ENCODE measurements at regions not wholly inside any gene's neighbourhood (a gene's known extent, or its start where the extent isn't known, plus 50 kb on each side); places are given as distances from the start of the nearest gene placed in this dataset.

GRCh38 chr2:18423636-18424035 lies 136.8 kb downstream of the RDH14 start:
- DNase-seq (ENCODE audit: low spot score): no peak

- DNase-seq (ENCODE audit: low spot score): no peak
Measured at GRCh38 chr2:18422432-18423165, 137.9 kb downstream of the RDH14 start.

DNA sequence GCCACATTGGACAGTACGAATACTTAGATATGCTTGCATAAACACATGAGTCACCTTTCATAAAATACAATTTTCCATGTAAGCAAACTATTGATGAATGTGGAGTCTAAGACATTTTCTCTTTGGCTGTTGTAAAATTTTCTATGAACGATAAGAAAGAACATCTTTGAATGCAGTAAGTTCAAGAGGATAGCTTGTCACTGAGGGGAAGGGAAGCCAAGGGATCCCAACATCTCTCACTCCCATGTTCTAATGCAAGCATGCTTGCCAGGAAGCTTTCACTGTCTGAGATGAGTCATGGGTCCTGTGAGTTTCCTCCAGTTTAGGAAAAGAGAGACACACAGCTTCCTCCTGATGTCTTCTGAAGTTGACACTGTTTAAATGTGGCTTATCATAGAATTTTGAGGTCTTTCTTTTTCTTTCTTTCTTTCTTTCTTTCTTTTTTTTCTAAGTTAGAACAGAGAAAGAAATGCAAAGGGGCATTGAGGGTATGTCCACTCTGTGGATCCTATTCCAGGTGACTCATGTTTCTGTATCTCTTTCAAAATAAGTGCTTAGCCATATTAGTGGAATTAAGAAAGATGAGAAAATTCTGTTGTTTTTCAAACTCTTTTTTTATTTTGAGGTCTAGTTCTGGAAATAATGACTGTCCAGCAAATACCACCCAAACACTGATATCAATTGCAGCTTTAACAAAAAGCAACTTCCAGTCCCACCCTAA lies 146.6 kb downstream of the RDH14 start:
- no peak for DNase-seq (ENCODE audit: low spot score)

- DNase-seq (ENCODE audit: low spot score): no peak
Measured at GRCh38 chr2:18412980-18413675, 147.3 kb downstream of the RDH14 start.

- no peak for DNase-seq (ENCODE audit: low spot score)
Measured at GRCh38 chr2:18411626-18412025, 148.8 kb downstream of the RDH14 start.

- DNase-seq (ENCODE audit: low spot score): no peak
Measured at GRCh38 chr2:18410543-18410942, 149.9 kb downstream of the RDH14 start.

DNA sequence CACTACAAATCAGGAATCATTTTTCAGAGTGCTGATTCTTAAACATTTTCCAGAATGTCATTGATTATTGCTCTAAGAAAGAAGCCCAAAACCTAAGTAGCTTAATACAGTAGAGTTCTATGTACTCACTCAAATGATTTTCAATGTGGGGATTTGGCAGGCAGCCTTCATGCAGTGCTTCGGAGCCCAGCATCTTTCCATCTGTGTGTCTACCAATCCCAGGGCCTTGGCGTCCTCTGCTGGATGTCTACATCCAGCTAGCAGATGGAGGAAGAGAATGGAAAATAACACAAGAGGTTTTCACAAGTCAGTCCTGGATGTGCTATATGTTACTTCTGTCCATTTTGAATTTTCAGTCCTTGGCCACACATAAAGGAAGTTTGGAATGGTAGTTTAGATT lies 151.8 kb downstream of the RDH14 start:
- no peak for DNase-seq (ENCODE audit: low spot score)

- DNase-seq (ENCODE audit: low spot score): no peak
Measured at GRCh38 chr2:18406219-18406618, 154.2 kb downstream of the RDH14 start.

DNA sequence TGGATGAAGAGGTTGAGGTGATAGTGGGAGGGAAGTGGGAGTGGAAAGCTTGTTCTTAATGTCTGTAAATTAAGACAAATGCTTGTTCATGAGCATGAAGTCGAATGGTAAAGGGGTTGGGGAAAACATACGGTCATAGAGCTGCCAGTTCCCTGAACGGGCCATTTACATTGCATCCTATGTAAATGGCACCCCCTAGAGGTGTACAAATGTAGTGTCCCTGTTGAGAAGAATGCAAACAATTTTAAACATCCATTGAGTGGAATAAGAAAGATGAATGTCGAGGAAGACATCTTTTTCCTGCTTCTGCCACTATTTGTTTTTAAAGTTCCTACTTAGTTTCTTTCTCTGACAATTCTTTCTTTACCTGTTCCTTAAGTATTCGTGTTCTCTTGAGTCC lies 155.7 kb downstream of the RDH14 start:
- no peak for DNase-seq (ENCODE audit: low spot score)

DNA sequence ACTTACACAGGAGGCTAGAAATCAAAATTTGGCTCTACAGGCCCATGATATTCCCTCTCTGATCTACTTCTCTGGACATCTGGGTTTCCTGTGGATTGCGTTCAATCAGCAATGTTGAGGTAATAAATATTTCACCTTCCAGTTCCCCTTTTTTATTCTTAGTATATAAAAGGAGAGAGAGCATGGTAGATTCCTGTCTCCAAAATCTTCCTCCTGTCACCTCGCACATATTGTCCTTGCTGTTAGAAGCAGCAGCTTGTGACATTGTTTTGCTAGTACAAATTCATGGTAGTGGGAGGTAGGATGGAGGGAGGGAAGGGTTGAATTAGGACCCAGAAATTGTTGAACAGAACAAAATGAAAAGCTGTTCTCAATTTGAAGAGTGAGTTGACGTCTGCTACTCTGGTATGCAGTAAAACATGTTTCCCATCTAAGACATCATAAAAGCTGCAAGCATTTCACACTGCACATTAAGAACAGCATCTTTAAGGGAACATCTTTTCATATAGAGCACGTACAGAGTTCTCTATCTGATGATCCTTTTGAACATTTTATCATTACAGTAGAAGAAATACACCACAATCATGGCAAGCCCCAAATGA lies 156.4 kb downstream of the RDH14 start:
- DNase-seq (ENCODE audit: low spot score): no peak

GRCh38 chr2:18402831-18403230 lies 157.6 kb downstream of the RDH14 start:
- no peak for DNase-seq (ENCODE audit: low spot score)

GRCh38 chr2:18401471-18401870 lies 159.0 kb downstream of the RDH14 start:
- DNase-seq (ENCODE audit: low spot score): no peak

- DNase-seq (ENCODE audit: low spot score): no peak
Measured at GRCh38 chr2:18399601-18400000, 160.9 kb downstream of the RDH14 start.

GRCh38 chr2:18398833-18399232 lies 161.6 kb downstream of the RDH14 start:
- no peak for DNase-seq (ENCODE audit: low spot score)

- DNase-seq (ENCODE audit: low spot score): no peak
Measured at GRCh38 chr2:18396329-18397010, 164.0 kb downstream of the RDH14 start.

GRCh38 chr2:18395555-18395954 lies 164.9 kb downstream of the RDH14 start:
- DNase-seq (ENCODE audit: low spot score): no peak

DNA sequence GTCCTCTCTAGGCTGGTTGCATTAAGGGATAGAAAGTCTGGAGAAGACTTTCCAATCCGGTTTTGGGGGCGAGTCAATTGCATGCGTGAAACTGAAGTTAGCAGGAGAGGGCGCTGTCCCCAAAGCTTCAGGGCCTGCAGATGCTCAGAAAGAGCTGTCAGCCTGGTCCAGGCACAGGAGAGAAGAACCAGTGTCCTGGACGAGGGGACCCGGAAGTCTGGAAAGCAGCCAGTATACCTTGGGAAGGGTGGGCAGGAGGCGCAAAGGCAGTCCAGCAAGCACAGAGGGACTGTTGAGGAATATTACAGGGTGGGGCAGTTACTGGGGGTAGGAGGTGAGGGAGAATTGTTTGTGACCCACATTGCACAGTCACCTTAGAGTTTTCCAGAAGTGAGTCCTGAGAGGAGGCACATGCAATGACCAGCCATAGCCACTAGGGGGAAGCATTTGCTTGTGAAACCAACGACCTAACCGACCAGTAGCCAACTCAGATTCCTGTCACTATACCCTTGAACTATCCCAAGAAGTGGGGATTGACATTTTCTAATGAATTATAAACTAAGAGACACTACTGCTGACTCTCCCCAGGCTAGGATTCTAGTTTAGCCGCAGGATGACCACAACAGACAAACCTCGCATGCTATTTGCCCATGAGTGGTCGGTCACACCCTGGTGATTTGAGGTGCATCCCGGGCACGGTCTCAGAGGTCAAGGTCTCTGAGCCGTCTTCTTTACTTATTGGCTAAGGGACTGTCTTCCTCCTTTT lies 172.8 kb downstream of the RDH14 start:
- peak; percentile 63 for DNase-seq (ENCODE audit: low spot score)

DNA sequence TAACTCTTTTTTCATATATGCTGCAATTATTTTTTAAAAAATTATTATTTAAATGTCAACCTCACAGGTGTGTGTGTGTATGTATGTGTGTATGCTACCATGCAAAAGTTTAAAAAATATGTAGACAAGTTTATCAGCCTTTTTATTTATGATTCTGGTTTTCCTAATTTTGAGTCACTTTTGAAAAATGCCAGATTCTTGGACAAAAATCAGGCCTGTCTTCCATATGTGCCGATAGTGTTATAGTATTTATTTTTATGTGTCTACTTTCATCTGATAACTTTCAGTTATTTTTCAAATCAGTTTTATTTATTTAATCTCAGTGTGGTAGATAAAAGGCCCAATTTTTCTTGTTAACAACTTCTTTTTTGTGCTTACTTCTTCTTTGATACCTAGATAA lies 176.2 kb downstream of the RDH14 start:
- DNase-seq (ENCODE audit: low spot score): no peak

DNA sequence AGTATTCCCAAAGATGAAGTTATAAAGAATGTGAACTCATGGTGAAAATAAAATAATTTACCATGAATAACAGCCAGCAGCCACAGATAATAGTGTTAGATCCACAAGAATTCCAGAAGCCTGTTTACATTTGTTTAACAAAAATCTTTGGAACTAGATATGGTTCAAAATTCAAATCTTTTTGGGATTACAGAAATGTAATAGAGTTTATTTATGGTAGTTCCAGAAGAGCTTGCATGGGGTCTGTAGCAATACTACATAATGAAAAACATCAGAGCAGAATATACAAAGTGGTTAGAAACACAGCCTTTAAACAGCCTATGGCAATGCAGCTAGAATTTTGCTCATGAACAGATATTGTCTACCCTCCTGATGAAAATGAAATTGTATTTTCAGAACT lies 179.1 kb downstream of the RDH14 start:
- DNase-seq (ENCODE audit: low spot score): no peak

DNA sequence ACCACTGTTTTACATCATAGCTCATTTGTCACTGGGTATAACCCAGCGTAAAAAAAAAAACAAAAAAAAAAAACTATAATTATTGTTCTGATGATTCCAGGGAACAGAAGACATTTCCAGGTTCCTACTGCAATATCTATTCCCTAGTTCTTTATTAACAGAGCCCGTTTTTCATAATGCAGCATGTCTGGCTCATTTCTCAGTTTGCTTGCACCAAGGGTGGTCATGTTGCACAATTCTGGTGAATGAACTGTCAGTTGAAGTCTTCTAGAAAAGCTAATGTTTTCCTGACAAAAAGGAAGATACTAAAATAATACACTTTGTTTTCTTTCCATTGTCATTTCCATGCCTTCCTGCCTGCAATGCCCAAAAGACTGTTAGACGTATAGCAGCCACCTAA lies 180.1 kb downstream of the RDH14 start:
- DNase-seq (ENCODE audit: low spot score): no peak

DNA sequence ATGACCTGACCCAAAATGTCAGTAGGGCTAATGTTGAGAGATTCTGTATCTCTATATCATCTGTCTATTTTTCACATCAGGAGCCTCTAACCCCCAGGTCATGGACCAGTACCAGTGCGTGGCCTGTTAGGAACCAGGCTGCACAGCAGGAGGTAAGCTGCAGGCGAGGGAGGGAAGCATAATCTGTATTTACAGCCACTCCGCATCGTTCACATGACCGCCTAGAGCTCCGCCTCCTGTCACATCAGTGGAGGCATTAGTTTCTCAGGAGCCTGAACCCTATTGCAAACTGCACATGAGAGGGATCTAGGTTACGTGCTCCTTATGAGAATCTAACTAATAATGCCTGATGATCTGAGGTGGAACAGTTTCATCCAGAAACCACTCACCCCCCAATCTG lies 180.6 kb downstream of the RDH14 start:
- no peak for DNase-seq (ENCODE audit: low spot score)
